CD1c-positive myeloid dendritic cell (primary cell): ENCODE measurements at regions not wholly inside any gene's neighbourhood (a gene's known extent, or its start where the extent isn't known, plus 50 kb on each side); places are given as distances from the start of the nearest gene placed in this dataset.

Source experiments
- DNase-seq: peaks from one replicate; pipeline ENCODE4 v3.0.0-alpha.2; 2016; ENCODE audit errors: extremely low spot score

- no peak for DNase-seq
These were observed 823.1 kb downstream of the LIG4 start for GRCh38 chr13:107392205-107392604.

- no peak for DNase-seq
These were observed 819.6 kb upstream of the ARGLU1 start for GRCh38 chr13:107387525-107387924.

- DNase-seq: no peak
These were observed 811.6 kb upstream of the ARGLU1 start for GRCh38 chr13:107379407-107380155.

GRCh38 chr13:107376341-107377125 is 808.6 kb upstream of the ARGLU1 start:
- no peak for DNase-seq

- DNase-seq: no peak
These were observed 807.9 kb upstream of the ARGLU1 start for GRCh38 chr13:107375701-107376340.

GRCh38 chr13:107374038-107374437 is 806.1 kb upstream of the ARGLU1 start:
- no peak for DNase-seq

- no peak for DNase-seq
These were observed 805.6 kb upstream of the ARGLU1 start for GRCh38 chr13:107373551-107373950.

- no peak for DNase-seq
These were observed 802.3 kb upstream of the ARGLU1 start for GRCh38 chr13:107370015-107370785.

GRCh38 chr13:107367258-107367657 is 799.3 kb upstream of the ARGLU1 start:
- DNase-seq: no peak

- DNase-seq: no peak
These were observed 797.7 kb upstream of the ARGLU1 start for GRCh38 chr13:107365466-107366215.

- DNase-seq: no peak
These were observed 796.7 kb upstream of the ARGLU1 start for GRCh38 chr13:107364658-107365057.

- no peak for DNase-seq
These were observed 793.7 kb upstream of the ARGLU1 start for GRCh38 chr13:107361666-107362065.

GRCh38 chr13:107360010-107360409 is 792.1 kb upstream of the ARGLU1 start:
- no peak for DNase-seq

- DNase-seq: no peak
These were observed 790.9 kb upstream of the ARGLU1 start for GRCh38 chr13:107358866-107359265.

- no peak for DNase-seq
These were observed 783.4 kb upstream of the ARGLU1 start for GRCh38 chr13:107351305-107351704.

- no peak for DNase-seq
These were observed 781.0 kb upstream of the ARGLU1 start for GRCh38 chr13:107348925-107349324.

- DNase-seq: no peak
These were observed 780.5 kb upstream of the ARGLU1 start for GRCh38 chr13:107348471-107348870.

- no peak for DNase-seq
These were observed 779.9 kb upstream of the ARGLU1 start for GRCh38 chr13:107347641-107348369.

GRCh38 chr13:107342747-107343146 is 774.8 kb upstream of the ARGLU1 start:
- no peak for DNase-seq

- DNase-seq: no peak
These were observed 771.3 kb upstream of the ARGLU1 start for GRCh38 chr13:107339209-107339608.

GRCh38 chr13:107332188-107332587 is 764.3 kb upstream of the ARGLU1 start:
- DNase-seq: no peak
